Muscle layer of duodenum (tissue), 2 donors: ENCODE measurements at regions not wholly inside any gene's neighbourhood (a gene's known extent, or its start where the extent isn't known, plus 50 kb on each side); places are given as distances from the start of the nearest gene placed in this dataset.

Source experiments
- H3K27ac ChIP-seq: one replicate; pipeline ENCODE4 v1.7.0; 2013; ENCODE audit warnings: mild to moderate bottlenecking, low read length
- H3K27me3 ChIP-seq: one replicate; pipeline ENCODE4 v1.7.0; 2013; ENCODE audit warnings: low read depth, mild to moderate bottlenecking, control low read depth, low read length
- H3K36me3 ChIP-seq, 2 donors: one replicate each; pipeline ENCODE4 v1.7.0; 2013; ENCODE audit warnings: low read length in 2 of 2, control low read depth in 1 of 2, mild to moderate bottlenecking in 1 of 2; ENCODE audit not compliant: insufficient read depth in 2 of 2, control insufficient read depth in 1 of 2
- H3K4me1 ChIP-seq, 2 donors: one replicate each; pipeline ENCODE4 v1.7.0; 2013; ENCODE audit warnings: low read length in 2 of 2, mild to moderate bottlenecking in 2 of 2, control low read depth in 1 of 2, moderate library complexity in 1 of 2; ENCODE audit not compliant: insufficient read depth in 2 of 2, control insufficient read depth in 1 of 2
- H3K4me3 ChIP-seq, 2 donors: one replicate each; pipeline ENCODE4 v1.7.0; 2013; ENCODE audit warnings: low read length in 2 of 2, low read depth in 1 of 2, mild to moderate bottlenecking in 1 of 2
- H3K9me3 ChIP-seq, 2 donors: one replicate each; pipeline ENCODE4 v1.7.0; 2013; ENCODE audit warnings: low read length in 2 of 2, control low read depth in 1 of 2, mild to moderate bottlenecking in 1 of 2; ENCODE audit not compliant: control insufficient read depth in 1 of 2
- donor health status: healthy.

DNA sequence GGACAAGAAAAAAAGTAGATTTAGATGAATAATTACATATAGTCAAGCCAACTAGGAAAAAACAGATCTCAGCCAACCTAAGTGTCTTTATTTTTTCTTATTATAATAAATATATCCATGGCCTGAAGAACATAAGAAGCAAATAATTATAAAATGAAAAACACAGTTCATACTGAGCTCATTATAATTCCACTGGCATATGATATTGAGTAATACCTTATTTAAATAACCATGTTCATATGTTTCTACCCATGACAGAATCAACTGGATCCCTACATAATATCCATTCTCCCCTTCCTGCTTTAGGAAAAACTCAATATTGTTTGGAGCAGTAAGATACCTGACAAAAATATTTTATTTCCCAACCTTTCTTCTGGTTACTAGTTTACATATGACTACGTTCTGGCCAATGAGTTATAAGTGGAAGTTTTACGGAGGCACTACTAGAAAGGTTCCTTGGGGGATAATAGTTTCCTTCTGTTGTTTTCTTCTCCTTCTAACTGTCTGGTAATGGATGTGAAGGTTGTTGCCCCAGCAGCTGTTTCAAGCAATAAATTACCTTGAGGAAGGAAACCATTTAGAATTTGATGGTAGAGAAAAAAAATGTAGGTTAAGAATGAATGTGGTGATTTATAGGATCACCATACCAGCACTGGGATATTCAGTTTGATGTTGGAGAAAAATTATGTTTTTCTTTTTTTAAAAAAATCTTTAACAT lies 184.1 kb upstream of the MBNL1 start:
- Histone ChIP-seq H3K36me3 (no peaks in the 10 kb centered on the region), H3K4me3 (no peak overlapping the region), H3K27ac (no peak overlapping the region)

DNA sequence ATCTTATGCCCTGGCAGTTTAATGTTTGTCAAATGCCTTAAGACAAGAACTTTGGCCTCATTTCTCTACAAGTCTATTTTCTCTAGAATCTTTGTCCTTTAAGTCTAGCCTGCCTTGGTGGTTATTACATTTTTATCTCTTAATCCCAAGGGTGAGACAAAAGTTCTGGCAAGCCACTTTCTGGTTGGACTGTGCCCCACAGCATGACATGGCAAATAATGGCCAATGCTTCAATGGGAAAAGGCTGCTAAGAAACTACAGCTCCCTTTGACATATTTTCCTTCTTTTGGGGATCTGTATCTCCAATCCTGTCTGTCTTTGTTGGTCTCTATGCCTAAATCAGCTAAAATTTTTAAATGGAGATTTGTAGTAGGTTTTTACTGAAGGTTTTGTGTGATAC lies 181.6 kb upstream of the MBNL1 start:
- no peaks in the 10 kb centered on the region for H3K4me1 ChIP-seq
- no peak overlapping the region for H3K4me3 ChIP-seq
- no peak overlapping the region for H3K27ac ChIP-seq
- H3K9me3 ChIP-seq: no peaks in the 10 kb centered on the region
- H3K27me3 ChIP-seq: no peaks in the 10 kb centered on the region
- H3K36me3 ChIP-seq: no peaks in the 10 kb centered on the region

More for the DNA sequence above, 184.1 kb upstream of the MBNL1 start:
- Histone ChIP-seq H3K4me1 (no peaks in the 10 kb centered on the region), H3K27me3 (no peaks in the 10 kb centered on the region), H3K9me3 (no peaks in the 10 kb centered on the region)

DNA sequence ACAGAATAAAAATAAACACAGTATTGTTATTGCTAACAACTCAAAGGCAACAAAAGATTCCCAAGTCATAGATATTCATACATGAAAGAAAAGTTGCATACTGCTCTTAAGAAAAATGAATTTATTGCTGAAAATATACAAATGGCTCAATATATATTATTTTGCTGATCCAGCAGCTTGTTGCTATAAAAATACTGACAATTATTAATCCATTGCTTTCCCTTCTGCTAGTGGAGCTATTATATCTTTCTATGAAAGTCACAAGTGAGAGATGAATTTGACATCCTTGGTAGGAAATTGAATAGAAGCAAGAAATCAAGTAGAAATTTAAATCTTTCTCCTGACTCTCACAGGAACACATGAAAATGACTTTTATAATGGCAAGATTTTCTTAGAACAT lies 179.2 kb upstream of the MBNL1 start:
- Histone ChIP-seq H3K9me3 (no peaks in the 10 kb centered on the region), H3K4me1 (no peaks in the 10 kb centered on the region), H3K36me3 (no peaks in the 10 kb centered on the region), H3K27me3 (no peaks in the 10 kb centered on the region), H3K4me3 (no peak overlapping the region), H3K27ac (no peak overlapping the region)

DNA sequence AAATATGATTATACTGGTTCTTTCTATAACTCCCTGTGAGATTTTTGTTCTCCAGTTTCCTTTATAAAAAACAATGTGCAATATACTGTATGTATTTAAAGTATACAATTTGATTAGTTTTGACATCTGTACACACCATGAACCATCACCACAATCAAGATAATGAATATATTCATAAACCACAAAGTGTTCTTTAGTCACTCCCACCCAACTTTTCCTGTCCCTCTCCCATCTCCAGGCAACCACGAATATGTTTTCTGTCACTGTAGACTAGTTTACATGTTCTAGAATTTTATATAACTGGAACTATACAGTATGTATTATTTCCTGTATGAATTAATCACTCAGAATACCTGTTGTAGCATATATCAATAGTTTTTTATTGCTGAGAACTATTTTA lies 177.0 kb upstream of the MBNL1 start:
- Histone ChIP-seq H3K9me3 (no peaks in the 10 kb centered on the region), H3K27me3 (no peaks in the 10 kb centered on the region), H3K36me3 (no peaks in the 10 kb centered on the region), H3K27ac (no peak overlapping the region), H3K4me1 (peaks cover 0 to 7% of the 10 kb centered on the region in 2 donors), H3K4me3 (no peak overlapping the region)

DNA sequence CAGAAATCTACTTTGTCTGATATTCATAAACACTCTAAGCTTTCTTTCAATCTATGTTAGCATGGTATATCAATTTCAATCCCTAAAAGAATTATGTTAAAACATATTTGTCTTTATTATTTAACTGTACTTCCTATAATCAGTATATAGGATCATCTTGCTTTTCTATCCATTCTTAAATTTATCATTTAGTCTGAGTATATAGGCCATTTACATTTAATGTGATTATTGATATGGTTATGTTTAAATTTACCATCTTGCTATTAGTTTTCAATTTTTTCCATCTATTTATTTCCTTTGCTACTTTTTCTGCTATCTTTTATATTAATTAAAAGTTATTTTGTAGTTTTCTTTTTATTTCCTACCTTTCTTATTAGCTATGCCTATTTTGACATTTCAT lies 174.8 kb upstream of the MBNL1 start:
- Histone ChIP-seq H3K36me3 (no peaks in the 10 kb centered on the region), H3K27ac (no peak overlapping the region), H3K9me3 (no peaks in the 10 kb centered on the region), H3K4me1 (peaks cover 0 to 7% of the 10 kb centered on the region in 2 donors), H3K4me3 (no peak overlapping the region), H3K27me3 (no peaks in the 10 kb centered on the region)

DNA sequence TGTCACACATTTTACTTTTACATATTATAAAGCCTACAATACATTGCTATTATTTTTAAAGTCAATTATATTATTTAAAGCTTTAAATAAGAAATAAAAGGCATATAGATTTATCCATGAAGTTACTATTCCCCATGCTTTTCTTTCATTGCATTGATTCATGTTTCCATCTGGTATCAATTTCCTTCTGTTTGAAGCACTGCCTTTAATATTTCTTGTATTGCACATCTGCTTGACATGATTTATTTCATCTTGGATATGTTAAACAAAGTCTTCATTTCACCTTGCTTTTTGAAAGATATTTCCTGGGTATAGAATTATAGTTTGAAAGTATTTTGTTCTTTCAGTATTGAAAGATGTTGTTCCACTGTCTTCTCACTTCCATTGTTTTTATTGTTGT lies 174.3 kb upstream of the MBNL1 start:
- no peaks in the 10 kb centered on the region for H3K36me3 ChIP-seq
- H3K27ac ChIP-seq: no peak overlapping the region
- H3K9me3 ChIP-seq: no peaks in the 10 kb centered on the region
- peaks cover 0 to 7% of the 10 kb centered on the region in 2 donors for H3K4me1 ChIP-seq
- no peak overlapping the region for H3K4me3 ChIP-seq
- H3K27me3 ChIP-seq: no peaks in the 10 kb centered on the region

DNA sequence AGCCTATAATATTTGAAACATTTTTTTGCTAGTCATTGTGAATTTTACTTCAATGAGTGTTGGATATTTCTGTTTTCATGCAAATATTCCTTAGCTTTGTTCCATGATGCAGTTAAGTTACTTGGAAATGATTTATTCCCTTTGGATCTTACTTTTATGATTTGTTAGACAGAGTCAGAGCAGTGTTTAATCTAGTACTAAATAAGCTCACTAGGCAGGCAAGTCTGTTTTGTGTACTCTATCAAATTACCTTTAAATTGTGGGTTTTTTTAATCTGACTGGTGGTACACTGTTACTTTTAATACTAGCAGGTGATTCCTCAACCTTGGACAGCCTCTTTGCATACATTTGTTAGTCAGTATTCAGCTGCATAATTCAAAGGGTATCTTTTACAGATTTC lies 173.3 kb upstream of the MBNL1 start:
- no peaks in the 10 kb centered on the region for H3K9me3 ChIP-seq

DNA sequence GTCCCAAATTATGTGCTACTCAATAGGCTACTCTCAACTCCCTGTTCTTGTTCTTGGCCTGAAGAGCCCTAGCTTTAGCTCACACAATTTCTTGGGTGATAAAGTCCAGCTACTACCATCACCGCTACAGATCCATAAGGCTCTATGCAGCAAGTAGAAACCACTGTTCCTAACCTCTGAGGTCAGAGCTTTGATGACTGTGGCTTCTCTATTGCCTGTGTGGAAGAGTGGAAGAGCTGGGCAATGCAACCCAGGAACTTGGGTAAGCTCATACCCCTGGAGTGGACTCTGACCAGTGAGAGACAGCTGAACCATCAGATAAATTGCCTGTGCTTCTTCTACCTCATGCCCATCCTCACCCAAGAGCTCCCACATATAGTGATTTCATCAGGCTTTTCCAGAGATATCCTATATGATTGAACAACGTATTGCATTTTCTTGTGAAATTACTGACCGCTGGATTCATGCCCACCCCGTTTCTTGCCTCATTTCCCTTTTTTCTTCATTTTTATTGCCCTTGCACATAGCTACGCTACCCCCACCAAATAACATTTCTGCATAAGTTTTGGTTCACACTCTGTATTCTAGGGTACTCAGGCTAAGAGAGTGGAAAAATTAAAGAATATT lies 172.3 kb upstream of the MBNL1 start:
- H3K4me1 ChIP-seq: peaks cover 0 to 7% of the 10 kb centered on the region in 2 donors
- H3K4me3 ChIP-seq: no peak overlapping the region
- H3K27ac ChIP-seq: no peak overlapping the region
- H3K27me3 ChIP-seq: no peaks in the 10 kb centered on the region
- no peaks in the 10 kb centered on the region for H3K36me3 ChIP-seq
- no peaks in the 10 kb centered on the region for H3K9me3 ChIP-seq

More for the DNA sequence above, 173.3 kb upstream of the MBNL1 start:
- no peak overlapping the region for H3K4me3 ChIP-seq
- H3K27me3 ChIP-seq: no peaks in the 10 kb centered on the region
- peaks cover 0 to 7% of the 10 kb centered on the region in 2 donors for H3K4me1 ChIP-seq
- H3K27ac ChIP-seq: no peak overlapping the region
- no peaks in the 10 kb centered on the region for H3K36me3 ChIP-seq

DNA sequence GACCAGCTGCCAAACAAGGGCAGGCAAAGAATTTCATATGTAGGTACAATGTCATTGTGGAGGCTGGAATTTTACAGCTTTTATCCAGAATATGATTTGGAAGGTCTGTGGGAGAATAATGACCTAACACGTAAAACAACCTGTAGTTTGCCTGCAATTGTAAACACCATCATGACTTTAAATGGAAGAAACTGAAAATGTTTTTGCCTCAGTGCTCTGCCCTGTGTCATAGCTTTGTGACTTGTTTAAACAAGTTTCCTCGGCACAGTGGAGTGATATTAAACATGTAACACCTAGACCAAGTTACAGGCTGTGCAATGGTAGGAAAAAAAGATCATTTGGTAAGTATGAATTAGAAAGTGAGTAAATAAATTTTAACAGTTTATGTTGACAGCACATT lies 171.6 kb upstream of the MBNL1 start:
- H3K27ac ChIP-seq: no peak overlapping the region
- no peaks in the 10 kb centered on the region for H3K9me3 ChIP-seq
- H3K4me3 ChIP-seq: no peak overlapping the region
- no peaks in the 10 kb centered on the region for H3K27me3 ChIP-seq
- H3K36me3 ChIP-seq: no peaks in the 10 kb centered on the region
- peaks cover 0 to 7% of the 10 kb centered on the region in 2 donors for H3K4me1 ChIP-seq

DNA sequence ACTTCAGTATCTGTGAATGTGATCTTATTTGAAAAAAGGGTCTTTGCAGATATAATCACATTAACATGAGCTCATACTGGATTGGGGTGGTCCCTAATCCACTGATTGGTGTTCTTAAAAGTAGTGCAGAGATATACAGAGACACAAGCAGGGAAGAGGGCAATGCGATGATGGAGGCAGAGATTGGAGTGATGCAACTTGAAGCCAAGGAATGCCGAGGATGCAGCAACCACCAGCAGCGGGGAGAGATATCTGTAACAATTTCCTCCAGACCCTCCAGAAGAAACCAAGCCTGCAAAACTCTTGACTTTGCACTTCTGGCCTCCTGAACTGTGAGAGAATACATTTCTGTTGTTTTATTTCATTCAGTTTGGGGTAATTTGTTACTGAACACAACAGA lies 171.0 kb upstream of the MBNL1 start:
- Histone ChIP-seq H3K27ac (no peak overlapping the region), H3K4me3 (no peak overlapping the region), H3K4me1 (peaks cover 0 to 7% of the 10 kb centered on the region in 2 donors), H3K36me3 (no peaks in the 10 kb centered on the region), H3K9me3 (no peaks in the 10 kb centered on the region), H3K27me3 (no peaks in the 10 kb centered on the region)

DNA sequence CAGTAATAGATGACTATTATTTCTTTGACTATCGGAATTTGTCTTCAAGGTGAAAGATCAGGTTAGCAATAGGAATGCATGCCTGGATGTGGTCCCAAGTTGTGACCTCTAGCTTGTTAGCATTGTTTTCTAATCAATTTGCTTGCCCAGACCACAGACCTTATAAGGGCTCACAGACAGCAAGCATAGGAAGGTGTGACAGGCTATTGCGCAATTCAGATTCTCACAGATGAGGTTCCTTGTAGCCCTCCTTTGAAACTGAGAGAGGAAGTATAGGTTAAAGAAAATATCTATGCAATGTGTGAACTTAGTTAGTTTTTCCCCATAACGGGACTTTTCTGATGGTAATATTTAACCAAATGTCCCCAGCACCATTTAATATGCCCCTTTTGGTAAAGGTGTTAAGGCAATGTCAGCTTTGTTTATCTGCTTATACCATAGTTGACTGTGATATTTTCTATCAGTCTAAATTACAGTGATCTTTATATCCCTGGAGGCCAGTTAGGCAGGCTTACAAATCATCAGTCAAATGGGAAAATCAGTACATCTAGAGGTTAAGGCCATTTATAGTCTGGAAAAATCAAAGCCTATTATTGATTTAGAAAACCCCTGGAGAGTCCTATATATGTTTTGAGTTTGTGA lies 168.1 kb upstream of the MBNL1 start:
- no peaks in the 10 kb centered on the region for H3K36me3 ChIP-seq
- H3K4me1 ChIP-seq: peaks cover 0 to 6% of the 10 kb centered on the region in 2 donors
- H3K4me3 ChIP-seq: no peak overlapping the region
- no peaks in the 10 kb centered on the region for H3K27me3 ChIP-seq
- no peaks in the 10 kb centered on the region for H3K9me3 ChIP-seq
- H3K27ac ChIP-seq: no peak overlapping the region
